Panc1 (cell line): ENCODE measurements at regions not wholly inside any gene's neighbourhood (a gene's known extent, or its start where the extent isn't known, plus 50 kb on each side); places are given as distances from the start of the nearest gene placed in this dataset.

ENCODE experiments used
- ATAC-seq: fragments of 200-7000 bp; cut with Tn5 transposase; 2 replicates; pipeline ENCODE4 v1.9.1; 2020; ENCODE audit warnings: mild to moderate bottlenecking, moderate library complexity
- BruUV-seq: library from RNA; stranded (reverse); fragments of 400-500 nt; replicated peaks from 2 replicates; lab custom pipeline; 2021; lab: Mats Ljungman, UMichigan
- CTCF ChIA-PET: fragments of 300-600 bp; sonication (Branson Sonifier 250); formaldehyde crosslinking; loops from one replicate; lab custom pipeline; 2022; ENCODE audit warnings: antibody characterized with exemption; lab: Charles Lee
- POLR2A ChIA-PET: fragments of 300-600 bp; sonication (Branson Sonifier 250); formaldehyde crosslinking; loops from one replicate; lab custom pipeline; 2022; ENCODE audit warnings: antibody characterized with exemption; lab: Charles Lee
- DNase-seq: peaks from one replicate; pipeline ENCODE4 v3.0.0-alpha.2; 2010; ENCODE audit warnings: low read depth, low spot score
- H3K27ac ChIP-seq: 2 replicates; pipeline ENCODE4 v1.5.1; 2011; ENCODE audit warnings: mild to moderate bottlenecking, low read length, inconsistent platforms
- H3K27me3 ChIP-seq: fragments of 200-500 bp; sonication (Bioruptor generic); 2 replicates; pipeline ENCODE4 v1.6.0; 2014; ENCODE audit warnings: low read length, inconsistent platforms; ENCODE audit not compliant: control insufficient read depth, insufficient read depth
- H3K36me3 ChIP-seq: fragments of 200-500 bp; sonication (Bioruptor generic); 2 replicates; pipeline ENCODE4 v1.5.1; 2014; ENCODE audit warnings: inconsistent platforms, mild to moderate bottlenecking, low read length, moderate library complexity; ENCODE audit not compliant: control insufficient read depth, insufficient read depth
- H3K4me1 ChIP-seq: 2 replicates; pipeline ENCODE4 v1.5.1; 2011; ENCODE audit warnings: inconsistent platforms, mild to moderate bottlenecking, low read length, moderate library complexity; ENCODE audit not compliant: control insufficient read depth, insufficient read depth
- H3K4me3 ChIP-seq, 2 experiments: 2 replicates each; pipeline ENCODE4 v1.5.1; 2011 to 2012; ENCODE audit warnings: low read depth in 2 of 2, low read length in 2 of 2, mild to moderate bottlenecking in 2 of 2, inconsistent platforms in 1 of 2, moderate library complexity in 1 of 2
- H3K9me3 ChIP-seq: fragments of 200-500 bp; sonication (Bioruptor generic); 2 replicates; pipeline ENCODE4 v1.5.1; 2014; ENCODE audit warnings: low read depth, mild to moderate bottlenecking, inconsistent platforms, low read length, moderate library complexity; ENCODE audit not compliant: control insufficient read depth, insufficient read depth
- CTCF ChIP-seq: fragments of 450-650 bp; IDR thresholded peaks from 2 replicates; pipeline ENCODE4 v1.5.1; 2017; ENCODE audit warnings: mild to moderate bottlenecking
- POLR2AphosphoS5 ChIP-seq: IDR thresholded peaks from 2 replicates; pipeline ENCODE4 v1.6.1; 2012; ENCODE audit warnings: mild to moderate bottlenecking, low read depth, low read length, moderate library complexity
- REST ChIP-seq, 2 experiments: IDR thresholded peaks; 2 replicates each; pipeline ENCODE4 v1.6.1; 2011 to 2012; ENCODE audit warnings: low read depth in 2 of 2, control low read depth in 1 of 2, low read length in 1 of 2, mild to moderate bottlenecking in 1 of 2, moderate library complexity in 1 of 2; ENCODE audit not compliant: insufficient read depth in 1 of 2
- SIN3A ChIP-seq: IDR thresholded peaks from 2 replicates; pipeline ENCODE4 v1.6.1; 2012; ENCODE audit warnings: low read depth, mild to moderate bottlenecking, low read length, moderate library complexity, borderline replicate concordance; ENCODE audit not compliant: insufficient read depth
- TCF7L2 ChIP-seq: IDR thresholded peaks from 2 replicates; pipeline ENCODE4 v1.6.1; 2011; ENCODE audit warnings: mild to moderate bottlenecking, low read depth, low read length, inconsistent platforms
- in situ Hi-C: cut with HindIII; loops from 2 replicates; pipeline ENCODE4 v1.10.0; 2016; ENCODE audit warnings: low sequenced_read_pairs, low pct_unique_long_range_greater_than_20kb
- intact Hi-C: fragments of 100-400 bp; cut with micrococcal nuclease; formaldehyde crosslinking; loops from one replicate; pipeline ENCODE4 v1.10.0; 2022; ENCODE audit not compliant: unreplicated experiment

GRCh38 chr17:68135141-68135887 is 99.8 kb downstream of the KPNA2 start:
- Histone ChIP-seq H3K27ac (no peak overlapping the region), H3K36me3 (no peaks in the 10 kb centered on the region), H3K4me1 (no peaks in the 10 kb centered on the region), H3K27me3 (no peaks in the 10 kb centered on the region), H3K4me3 (no peak overlapping the region), H3K9me3 (no peaks in the 10 kb centered on the region)
- in situ Hi-C loops, result no loop called here
- intact Hi-C loops, result no loop called here
- ATAC-seq (no peak), DNase-seq (no peak)
- ChIA-PET POLR2A (no interaction called here), CTCF (no interaction called here)
- TF ChIP-seq SIN3A (no peak), POLR2AphosphoS5 (no peak), REST (IDR thresholded peaks at IDR 0.05; ENCODE audit: insufficient read depth in 1 of 2, low read depth in 2 of 2, low read length in 1 of 2) (no peak), CTCF (no peak), TCF7L2 (no peak)
- no TSS peak for BruUV-seq

GRCh38 chr17:68141050-68141449 is 105.5 kb downstream of the KPNA2 start:
- in situ Hi-C loops (no loop called here), intact Hi-C loops (no loop called here)
- no peaks in the 10 kb centered on the region for H3K4me1 ChIP-seq
- CTCF ChIA-PET, result no interaction called here
- H3K9me3 ChIP-seq, result no peaks in the 10 kb centered on the region
- DNase-seq (no peak), ATAC-seq (no peak)
- BruUV-seq, result no TSS peak
- TF ChIP-seq TCF7L2 (no peak), POLR2AphosphoS5 (no peak), REST (IDR thresholded peaks at IDR 0.05; ENCODE audit: insufficient read depth in 1 of 2, low read depth in 2 of 2, low read length in 1 of 2) (no peak), CTCF (no peak), SIN3A (no peak)
- H3K36me3 ChIP-seq, result no peaks in the 10 kb centered on the region
- no peak overlapping the region for H3K27ac ChIP-seq
- H3K27me3 ChIP-seq, result no peaks in the 10 kb centered on the region
- no peak overlapping the region for H3K4me3 ChIP-seq
- POLR2A ChIA-PET, result no interaction called here
